Trophoblast cell (in vitro differentiated cells and primary cell): ENCODE measurements at regions not wholly inside any gene's neighbourhood (a gene's known extent, or its start where the extent isn't known, plus 50 kb on each side); places are given as distances from the start of the nearest gene placed in this dataset.
"Not testable (repeated sequence)": the region's sequence is repeated elsewhere in the genome, so short reads cannot be mapped to it uniquely, and the experiment has no call there.

ENCODE experiments used
- DNase-seq, 2 donors: peaks; one replicate each; pipeline ENCODE4 v3.0.0-alpha.2; 2016
- H2AFZ ChIP-seq: 2 replicates; pipeline ENCODE4 v1.6.1; 2013; ENCODE audit warnings: low read length, moderate library complexity, mild to moderate bottlenecking; ENCODE audit not compliant: insufficient read depth, poor library complexity
- H2AK5ac ChIP-seq: 2 replicates; pipeline ENCODE4 v1.6.1; 2013; ENCODE audit warnings: mild to moderate bottlenecking, low read length
- H2BK120ac ChIP-seq: 2 replicates; pipeline ENCODE4 v1.6.1; 2013; ENCODE audit warnings: low read length, mild to moderate bottlenecking, moderate library complexity; ENCODE audit not compliant: insufficient read depth, poor library complexity
- H2BK12ac ChIP-seq: 2 replicates; pipeline ENCODE4 v1.6.1; 2013; ENCODE audit warnings: mild to moderate bottlenecking, low read length, moderate library complexity
- H2BK5ac ChIP-seq: 2 replicates; pipeline ENCODE4 v1.6.1; 2013; ENCODE audit warnings: low read length, low read depth, moderate library complexity, mild to moderate bottlenecking; ENCODE audit not compliant: poor library complexity
- H3K14ac ChIP-seq: 2 replicates; pipeline ENCODE4 v1.6.1; 2013; ENCODE audit warnings: mild to moderate bottlenecking, low read length
- H3K18ac ChIP-seq: 2 replicates; pipeline ENCODE4 v1.6.1; 2013; ENCODE audit warnings: mild to moderate bottlenecking, low read length
- H3K23ac ChIP-seq: 2 replicates; pipeline ENCODE4 v1.6.1; 2013; ENCODE audit warnings: low read length
- H3K27ac ChIP-seq: 2 replicates; pipeline ENCODE4 v1.5.1; 2013; ENCODE audit warnings: low read depth, mild to moderate bottlenecking, inconsistent platforms, low read length, moderate library complexity
- H3K27me3 ChIP-seq: 2 replicates; pipeline ENCODE4 v1.6.1; 2013; ENCODE audit warnings: inconsistent platforms, mild to moderate bottlenecking, low read length, moderate library complexity; ENCODE audit not compliant: insufficient read depth
- H3K36me3 ChIP-seq, 2 experiments: 1 replicate in 1 of 2; 2 replicates in 1 of 2; pipeline ENCODE4 v1.6.1; 2013; ENCODE audit warnings: low read length in 2 of 2, mild to moderate bottlenecking in 2 of 2, moderate library complexity in 1 of 2; ENCODE audit not compliant: insufficient read depth in 2 of 2, control insufficient read depth in 1 of 2
- H3K4ac ChIP-seq: 2 replicates; pipeline ENCODE4 v1.6.1; 2013; ENCODE audit warnings: low read depth, mild to moderate bottlenecking, low read length, moderate library complexity
- H3K4me1 ChIP-seq, 2 experiments: 1 replicate in 1 of 2; 2 replicates in 1 of 2; pipeline ENCODE4 v1.6.1; 2013; ENCODE audit warnings: low read length in 2 of 2, mild to moderate bottlenecking in 2 of 2, moderate library complexity in 1 of 2; ENCODE audit not compliant: insufficient read depth in 2 of 2, control insufficient read depth in 1 of 2
- H3K4me2 ChIP-seq: 2 replicates; pipeline ENCODE4 v1.6.1; 2013; ENCODE audit warnings: inconsistent platforms, mild to moderate bottlenecking, low read length, moderate library complexity
- H3K4me3 ChIP-seq: 2 replicates; pipeline ENCODE4 v1.5.1; 2013; ENCODE audit warnings: mild to moderate bottlenecking, low read depth, low read length, inconsistent platforms
- H3K79me1 ChIP-seq: one replicate; pipeline ENCODE4 v1.6.1; 2013; ENCODE audit warnings: low read length
- H3K79me2 ChIP-seq: 2 replicates; pipeline ENCODE4 v1.6.1; 2013; ENCODE audit warnings: low read length, mild to moderate bottlenecking; ENCODE audit not compliant: control insufficient read depth, insufficient read depth, poor library complexity
- H3K9ac ChIP-seq: 2 replicates; pipeline ENCODE4 v1.6.1; 2013; ENCODE audit warnings: mild to moderate bottlenecking, low read length
- H3K9me3 ChIP-seq: 2 replicates; pipeline ENCODE4 v1.6.1; 2013; ENCODE audit warnings: low read depth, mild to moderate bottlenecking, control low read depth, inconsistent platforms, low read length; ENCODE audit not compliant: insufficient read depth
- H4K12ac ChIP-seq: 2 replicates; pipeline ENCODE4 v1.6.1; 2013; ENCODE audit warnings: low read depth, mild to moderate bottlenecking, low read length, moderate library complexity
- H4K8ac ChIP-seq: 2 replicates; pipeline ENCODE4 v1.6.1; 2013; ENCODE audit warnings: low read depth, mild to moderate bottlenecking, low read length, moderate library complexity
- H4K91ac ChIP-seq: one replicate; pipeline ENCODE4 v1.6.1; 2013; ENCODE audit warnings: low read depth, mild to moderate bottlenecking, low read length, moderate library complexity
- WGBS: extraction: QIAGEN DNeasy Blood & Tissue Kit; methylation state at CpG from one replicate; pipeline ENCODE4 v1.1.7; 2013; ENCODE audit warnings: missing lambda C conversion rate; ENCODE audit not compliant: insufficient read length, insufficient coverage; ENCODE audit errors: extremely low coverage; 5-methylcytosine and 5-hydroxymethylcytosine counted together

- Histone ChIP-seq H2BK120ac (no peak overlapping the region), H3K4me1 (no peaks in the 10 kb centered on the region), H3K4me3 (no peak overlapping the region), H3K79me1 (no peaks in the 10 kb centered on the region), H2AFZ (no peak overlapping the region), H4K12ac (no peak overlapping the region), H4K91ac (no peak overlapping the region), H3K14ac (no peak overlapping the region), H3K23ac (no peak overlapping the region), H3K36me3 (no peaks in the 10 kb centered on the region), H2AK5ac (no peak overlapping the region), H3K27me3 (no peaks in the 10 kb centered on the region), H3K18ac (no peak overlapping the region), H3K4me2 (no peak overlapping the region), H2BK5ac (no peak overlapping the region), H3K4ac (no peak overlapping the region), H3K79me2 (no peaks in the 10 kb centered on the region), H3K9me3 (no peaks in the 10 kb centered on the region), H3K27ac (no peak overlapping the region), H4K8ac (no peak overlapping the region), H2BK12ac (no peak overlapping the region), H3K9ac (no peak overlapping the region)
- no CpG with 5 or more reads among the region's 22 CpGs for WGBS
- DNase-seq = no peak
These were observed 175.8 kb downstream of the NPIPB11 start for GRCh38 chr16:29230671-29231096.

- H2AFZ ChIP-seq, DNase-seq, H2BK120ac ChIP-seq, H2BK5ac ChIP-seq, H3K23ac ChIP-seq, H3K4ac ChIP-seq, H3K9me3 ChIP-seq, H3K79me1 ChIP-seq, H3K27me3 ChIP-seq, H4K12ac ChIP-seq, H3K79me2 ChIP-seq, H3K14ac ChIP-seq, H3K27ac ChIP-seq, H3K18ac ChIP-seq, H3K4me3 ChIP-seq, H3K4me1 ChIP-seq, H3K4me2 ChIP-seq, H3K36me3 ChIP-seq, H2BK12ac ChIP-seq, H4K91ac ChIP-seq, H2AK5ac ChIP-seq, H4K8ac ChIP-seq, H3K9ac ChIP-seq: not testable (repeated sequence)
- no CpG with 5 or more reads among the region's 21 CpGs for WGBS
These were observed 176.4 kb downstream of the NPIPB11 start for GRCh38 chr16:29230006-29230668.

GRCh38 chr16:29229616-29230005, 176.9 kb downstream of the NPIPB11 start:
- H3K27ac ChIP-seq, H3K4ac ChIP-seq, H3K27me3 ChIP-seq, H3K79me2 ChIP-seq, H4K8ac ChIP-seq, H4K12ac ChIP-seq, H2BK120ac ChIP-seq, H3K18ac ChIP-seq, H3K36me3 ChIP-seq, H3K79me1 ChIP-seq, H3K4me1 ChIP-seq, H3K14ac ChIP-seq, H2AK5ac ChIP-seq, H2BK5ac ChIP-seq, H3K4me2 ChIP-seq, DNase-seq, H3K9me3 ChIP-seq, H3K23ac ChIP-seq, H3K9ac ChIP-seq, H2BK12ac ChIP-seq, H2AFZ ChIP-seq, H4K91ac ChIP-seq, H3K4me3 ChIP-seq: not testable (repeated sequence)
- WGBS = no CpG with 5 or more reads among the region's 8 CpGs

GRCh38 chr16:29228664-29229611, 177.6 kb downstream of the NPIPB11 start:
- not testable (repeated sequence) for DNase-seq, H3K4ac ChIP-seq
- H3K4me3 ChIP-seq = peak overlapping the region; percentile 40

More at GRCh38 chr16:29228664-29229611, 177.6 kb downstream of the NPIPB11 start:
- H3K14ac ChIP-seq, H2AFZ ChIP-seq, H3K27me3 ChIP-seq, H2BK5ac ChIP-seq, H2BK12ac ChIP-seq, H3K9ac ChIP-seq, H3K18ac ChIP-seq, H4K12ac ChIP-seq, H3K36me3 ChIP-seq, H3K27ac ChIP-seq, H3K4me1 ChIP-seq, H3K23ac ChIP-seq, H3K4me2 ChIP-seq, H4K91ac ChIP-seq, H2BK120ac ChIP-seq, H4K8ac ChIP-seq, H3K79me2 ChIP-seq, H2AK5ac ChIP-seq, H3K9me3 ChIP-seq, H3K79me1 ChIP-seq: not testable (repeated sequence)
- no CpG with 5 or more reads among the region's 29 CpGs for WGBS
